ENCODE measurements at regions not wholly inside any gene's neighbourhood (a gene's known extent, or its start where the extent isn't known, plus 50 kb on each side); places are given as distances from the start of the nearest gene placed in this dataset.

- TF ChIP-seq, protein P1, sequence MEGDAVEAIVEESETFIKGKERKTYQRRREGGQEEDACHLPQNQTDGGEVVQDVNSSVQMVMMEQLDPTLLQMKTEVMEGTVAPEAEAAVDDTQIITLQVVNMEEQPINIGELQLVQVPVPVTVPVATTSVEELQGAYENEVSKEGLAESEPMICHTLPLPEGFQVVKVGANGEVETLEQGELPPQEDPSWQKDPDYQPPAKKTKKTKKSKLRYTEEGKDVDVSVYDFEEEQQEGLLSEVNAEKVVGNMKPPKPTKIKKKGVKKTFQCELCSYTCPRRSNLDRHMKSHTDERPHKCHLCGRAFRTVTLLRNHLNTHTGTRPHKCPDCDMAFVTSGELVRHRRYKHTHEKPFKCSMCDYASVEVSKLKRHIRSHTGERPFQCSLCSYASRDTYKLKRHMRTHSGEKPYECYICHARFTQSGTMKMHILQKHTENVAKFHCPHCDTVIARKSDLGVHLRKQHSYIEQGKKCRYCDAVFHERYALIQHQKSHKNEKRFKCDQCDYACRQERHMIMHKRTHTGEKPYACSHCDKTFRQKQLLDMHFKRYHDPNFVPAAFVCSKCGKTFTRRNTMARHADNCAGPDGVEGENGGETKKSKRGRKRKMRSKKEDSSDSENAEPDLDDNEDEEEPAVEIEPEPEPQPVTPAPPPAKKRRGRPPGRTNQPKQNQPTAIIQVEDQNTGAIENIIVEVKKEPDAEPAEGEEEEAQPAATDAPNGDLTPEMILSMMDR (conservative IDR thresholded peaks at IDR 0.05 in 1 of 2, IDR thresholded peaks at IDR 0.05 in 1 of 2; ENCODE audit: extremely low read depth in 1 of 2, insufficient read depth in 1 of 2, low read depth in 1 of 2, low read length in 2 of 2) = no peak
- TF ChIP-seq EZH2 (IDR thresholded peaks at IDR 0.05; ENCODE audit: borderline replicate concordance, low read length) = no peak
Observed at GRCh38 chr19:27792576-27793127, 1420.3 kb downstream of the UQCRFS1 start.

All from mammary epithelial cell (primary cell).